ENCODE measurements at regions not wholly inside any gene's neighbourhood (a gene's known extent, or its start where the extent isn't known, plus 50 kb on each side); places are given as distances from the start of the nearest gene placed in this dataset.

- DNase-seq = no peak
Measured at GRCh38 chr13:84500016-84500415, 617.7 kb upstream of the SLITRK1 start.

- DNase-seq = no peak
Measured at GRCh38 chr13:84497613-84498012, 615.3 kb upstream of the SLITRK1 start.

- no peak for DNase-seq
Measured at GRCh38 chr13:84491952-84492351, 609.7 kb upstream of the SLITRK1 start.

GRCh38 chr13:84487752-84488151 is 605.5 kb upstream of the SLITRK1 start:
- DNase-seq = no peak

- DNase-seq = no peak
Measured at GRCh38 chr13:84481958-84482357, 599.7 kb upstream of the SLITRK1 start.

- DNase-seq = no peak
Measured at GRCh38 chr13:84479656-84480055, 597.4 kb upstream of the SLITRK1 start.

GRCh38 chr13:84470528-84470927 is 588.3 kb upstream of the SLITRK1 start:
- DNase-seq = no peak

GRCh38 chr13:84466461-84466860 is 584.2 kb upstream of the SLITRK1 start:
- no peak for DNase-seq

GRCh38 chr13:84460989-84461388 is 578.7 kb upstream of the SLITRK1 start:
- DNase-seq = no peak

- DNase-seq = no peak
Measured at GRCh38 chr13:84455143-84455905, 573.0 kb upstream of the SLITRK1 start.

GRCh38 chr13:84447640-84447978 is 565.3 kb upstream of the SLITRK1 start:
- DNase-seq = no peak

GRCh38 chr13:84446972-84447639 is 564.8 kb upstream of the SLITRK1 start:
- DNase-seq = no peak

- DNase-seq = no peak
Measured at GRCh38 chr13:84445776-84446175, 563.5 kb upstream of the SLITRK1 start.

- no peak for DNase-seq
Measured at GRCh38 chr13:84443463-84443862, 561.2 kb upstream of the SLITRK1 start.

GRCh38 chr13:84439108-84439507 is 556.8 kb upstream of the SLITRK1 start:
- no peak for DNase-seq

- no peak for DNase-seq
Measured at GRCh38 chr13:84433024-84433423, 550.8 kb upstream of the SLITRK1 start.

- no peak for DNase-seq
Measured at GRCh38 chr13:84431646-84432045, 549.4 kb upstream of the SLITRK1 start.

- DNase-seq = no peak
Measured at GRCh38 chr13:84430446-84430845, 548.2 kb upstream of the SLITRK1 start.

- no peak for DNase-seq
Measured at GRCh38 chr13:84430015-84430414, 547.7 kb upstream of the SLITRK1 start.

- no peak for DNase-seq
Measured at GRCh38 chr13:84418041-84418440, 535.8 kb upstream of the SLITRK1 start.

- no peak for DNase-seq
Measured at GRCh38 chr13:84417416-84417815, 535.1 kb upstream of the SLITRK1 start.

- no peak for DNase-seq
Measured at GRCh38 chr13:84413016-84413415, 530.7 kb upstream of the SLITRK1 start.

- DNase-seq = no peak
Measured at GRCh38 chr13:84405286-84405685, 523.0 kb upstream of the SLITRK1 start.

GRCh38 chr13:84400706-84401105 is 518.4 kb upstream of the SLITRK1 start:
- no peak for DNase-seq

Data from NCI-H1048 (cell line).